Neural cell (in vitro differentiated cells): ENCODE measurements at regions not wholly inside any gene's neighbourhood (a gene's known extent, or its start where the extent isn't known, plus 50 kb on each side); places are given as distances from the start of the nearest gene placed in this dataset.

Experiments
- H2AFZ ChIP-seq: fragments of 200-600, 300-800 bp; sonication (generic), shearing (Covaris generic); 2 replicates; pipeline ENCODE4 v1.6.0; 2014; ENCODE audit warnings: low read depth, mild to moderate bottlenecking, antibody characterized with exemption, low read length, moderate library complexity
- H3F3A ChIP-seq: fragments of 200-600 bp; shearing (Covaris generic); 2 replicates; pipeline ENCODE4 v1.6.1; 2016; ENCODE audit warnings: mild to moderate bottlenecking, moderate library complexity, mixed read lengths, antibody characterized with exemption, low read length; ENCODE audit not compliant: insufficient read depth, poor library complexity, severe bottlenecking
- H3K27ac ChIP-seq: fragments of 200-600, 300-800 bp; sonication (generic), shearing (Covaris generic); 2 replicates; pipeline ENCODE4 v1.5.1; 2014; ENCODE audit warnings: mild to moderate bottlenecking, low read length, moderate library complexity
- H3K27me3 ChIP-seq: fragments of 300-800, 200-600 bp; sonication (generic), shearing (Covaris generic); 2 replicates; pipeline ENCODE4 v1.6.0; 2014; ENCODE audit warnings: mild to moderate bottlenecking, low read depth, low read length, moderate library complexity; ENCODE audit not compliant: insufficient read depth
- H3K36me3 ChIP-seq: fragments of 300-800, 200-600 bp; sonication (generic), shearing (Covaris generic); 2 replicates; pipeline ENCODE4 v1.5.1; 2014; ENCODE audit warnings: mild to moderate bottlenecking, antibody characterized with exemption, low read length, moderate library complexity; ENCODE audit not compliant: insufficient read depth
- H3K4me2 ChIP-seq: fragments of 300-800, 200-600 bp; sonication (generic), shearing (Covaris generic); 2 replicates; pipeline ENCODE4 v1.6.0; 2014; ENCODE audit warnings: mild to moderate bottlenecking, low read length
- H3K4me3 ChIP-seq: fragments of 300-800, 200-600 bp; sonication (generic), shearing (Covaris generic); 2 replicates; pipeline ENCODE4 v1.5.1; 2014; ENCODE audit warnings: mild to moderate bottlenecking, low read length, moderate library complexity
- H3K79me2 ChIP-seq: fragments of 200-600 bp; shearing (Covaris generic); replicated peaks from 2 replicates; pipeline ENCODE4 v1.6.0; 2014; ENCODE audit warnings: mild to moderate bottlenecking, low read length, moderate library complexity; ENCODE audit not compliant: insufficient read depth
- H3K9ac ChIP-seq: fragments of 300-800, 200-600 bp; sonication (generic), shearing (Covaris generic); 2 replicates; pipeline ENCODE4 v1.6.1; 2016; ENCODE audit warnings: mild to moderate bottlenecking, low read length, mixed read lengths
- H3K9me2 ChIP-seq: fragments of 200-600 bp; shearing (Covaris generic); 2 replicates; pipeline ENCODE4 v1.6.1; 2016; ENCODE audit warnings: mild to moderate bottlenecking, low read length, mixed read lengths; ENCODE audit not compliant: insufficient read depth
- H3K9me3 ChIP-seq: fragments of 200-600, 300-800 bp; sonication (generic), shearing (Covaris generic); 2 replicates; pipeline ENCODE4 v1.6.1; 2016; ENCODE audit warnings: mild to moderate bottlenecking, mixed run types, low read length, moderate library complexity, mixed read lengths
- H4K20me1 ChIP-seq: fragments of 200-600 bp; shearing (Covaris generic); 2 replicates; pipeline ENCODE4 v1.6.1; 2016; ENCODE audit warnings: mild to moderate bottlenecking, mixed run types; ENCODE audit not compliant: insufficient read depth
- CTCF ChIP-seq: fragments of 450-650 bp; IDR thresholded peaks from 2 replicates; pipeline ENCODE4 v1.5.1; 2014; ENCODE audit warnings: antibody characterized with exemption, mild to moderate bottlenecking, moderate library complexity; ENCODE audit not compliant: poor library complexity, severe bottlenecking
- EP300 ChIP-seq: fragments of 450-650 bp; conservative IDR thresholded peaks from 2 replicates; pipeline ENCODE4 v1.6.1; 2014; ENCODE audit warnings: antibody characterized with exemption, mild to moderate bottlenecking, moderate library complexity; ENCODE audit not compliant: poor library complexity, severe bottlenecking
- EZH2 ChIP-seq: fragments of 200-600, 300-800 bp; shearing (Covaris generic), sonication (generic); IDR thresholded peaks from 2 replicates; pipeline ENCODE4 v1.6.1; 2014; ENCODE audit warnings: antibody characterized with exemption, low read length, borderline replicate concordance, mild to moderate bottlenecking; ENCODE audit not compliant: insufficient read depth, poor library complexity, severe bottlenecking
- MXI1 ChIP-seq: fragments of 450-650 bp; conservative IDR thresholded peaks from 2 replicates; pipeline ENCODE4 v1.6.1; 2014; ENCODE audit warnings: antibody characterized with exemption, mild to moderate bottlenecking; ENCODE audit not compliant: poor library complexity, severe bottlenecking
- POLR2AphosphoS5 ChIP-seq: IDR thresholded peaks from 2 replicates; pipeline ENCODE4 v1.6.1; 2012
- RAD21 ChIP-seq: fragments of 450-650 bp; conservative IDR thresholded peaks from 2 replicates; pipeline ENCODE4 v1.6.1; 2014; ENCODE audit warnings: antibody characterized with exemption, mild to moderate bottlenecking, moderate library complexity
- REST ChIP-seq: IDR thresholded peaks from 2 replicates; pipeline ENCODE4 v1.6.1; 2012; ENCODE audit warnings: borderline replicate concordance
- SMC3 ChIP-seq: fragments of 450-650 bp; conservative IDR thresholded peaks from 2 replicates; pipeline ENCODE4 v1.6.1; 2014; ENCODE audit warnings: antibody characterized with exemption, mild to moderate bottlenecking, moderate library complexity; ENCODE audit not compliant: poor library complexity
- TAF1 ChIP-seq: IDR thresholded peaks from 2 replicates; pipeline ENCODE4 v1.6.1; 2012; ENCODE audit warnings: low read depth

GRCh38 chr11:109236696-109237095 lies 185.3 kb upstream of the C11orf87 start:
- Histone ChIP-seq H3K79me2 (no peaks in the 10 kb centered on the region), H3K36me3 (no peaks in the 10 kb centered on the region), H2AFZ (no peak overlapping the region), H3K27me3 (no peaks in the 10 kb centered on the region), H3F3A (no peaks in the 10 kb centered on the region), H4K20me1 (no peaks in the 10 kb centered on the region), H3K27ac (no peak overlapping the region), H3K9me2 (no peaks in the 10 kb centered on the region), H3K4me3 (no peak overlapping the region), H3K9me3 (no peaks in the 10 kb centered on the region), H3K9ac (no peak overlapping the region), H3K4me2 (no peak overlapping the region)
- no peak for TF ChIP-seq REST

- Histone ChIP-seq H3K4me2 (no peak overlapping the region), H3K36me3 (no peaks in the 10 kb centered on the region), H3K27ac (no peak overlapping the region), H3K4me3 (no peak overlapping the region), H3K79me2 (no peaks in the 10 kb centered on the region), H4K20me1 (no peaks in the 10 kb centered on the region), H2AFZ (no peak overlapping the region), H3K9ac (no peak overlapping the region), H3K27me3 (no peaks in the 10 kb centered on the region), H3F3A (no peaks in the 10 kb centered on the region), H3K9me2 (no peaks in the 10 kb centered on the region), H3K9me3 (no peaks in the 10 kb centered on the region)
- TF ChIP-seq SMC3 (no peak), EP300 (no peak), POLR2AphosphoS5 (no peak), MXI1 (no peak), REST (no peak)
These were observed 184.4 kb upstream of the C11orf87 start for GRCh38 chr11:109237636-109238035.

- H3K4me2 ChIP-seq: no peak overlapping the region
- TF ChIP-seq EP300: no peak
- no peak for TF ChIP-seq SMC3
- TF ChIP-seq EZH2: no peak
- no peak for TF ChIP-seq POLR2AphosphoS5
- no peak for TF ChIP-seq CTCF
- no peak for TF ChIP-seq MXI1
- TF ChIP-seq TAF1: no peak
- no peak for TF ChIP-seq RAD21
- no peak for TF ChIP-seq REST
- no peak overlapping the region for H3K4me3 ChIP-seq
- no peak overlapping the region for H3K9ac ChIP-seq
- no peaks in the 10 kb centered on the region for H3K79me2 ChIP-seq
- H2AFZ ChIP-seq: no peak overlapping the region
- no peaks in the 10 kb centered on the region for H3K9me2 ChIP-seq
- no peak overlapping the region for H3K27ac ChIP-seq
- no peaks in the 10 kb centered on the region for H3K27me3 ChIP-seq
- H3K9me3 ChIP-seq: no peaks in the 10 kb centered on the region
- H3F3A ChIP-seq: no peaks in the 10 kb centered on the region
- H3K36me3 ChIP-seq: no peaks in the 10 kb centered on the region
- H4K20me1 ChIP-seq: no peaks in the 10 kb centered on the region
These were observed 179.9 kb upstream of the C11orf87 start for GRCh38 chr11:109241988-109242536.
